H9 (cell line): ENCODE measurements at regions not wholly inside any gene's neighbourhood (a gene's known extent, or its start where the extent isn't known, plus 50 kb on each side); places are given as distances from the start of the nearest gene placed in this dataset.
A peak's percentile ranks its signal among the peaks of the same experiment; 100 is the strongest.

Experiments
- DNase-seq: peaks from one replicate; pipeline ENCODE4 v3.0.0-alpha.2; 2017
- H2AFZ ChIP-seq: one replicate; pipeline ENCODE4 v1.6.1; 2013; ENCODE audit warnings: mild to moderate bottlenecking, low read length, control low read depth, moderate library complexity
- H2AK5ac ChIP-seq: 2 replicates; pipeline ENCODE4 v1.6.1; 2013; ENCODE audit warnings: low read length, control low read depth, mixed read lengths; ENCODE audit not compliant: insufficient read length
- H2BK120ac ChIP-seq: one replicate; pipeline ENCODE4 v1.6.1; 2013; ENCODE audit warnings: low read depth, mild to moderate bottlenecking, low read length, control low read depth, inconsistent platforms; ENCODE audit not compliant: poor library complexity, severe bottlenecking
- H2BK12ac ChIP-seq: 2 replicates; pipeline ENCODE4 v1.6.1; 2013; ENCODE audit warnings: low read length, control low read depth, mixed read lengths, low read depth; ENCODE audit not compliant: insufficient read length
- H2BK15ac ChIP-seq: 2 replicates; pipeline ENCODE4 v1.6.1; 2013; ENCODE audit warnings: low read depth, low read length, control low read depth
- H2BK20ac ChIP-seq: one replicate; pipeline ENCODE4 v1.6.1; 2013; ENCODE audit warnings: low read depth, mild to moderate bottlenecking, low read length, control low read depth, inconsistent platforms; ENCODE audit not compliant: poor library complexity, severe bottlenecking
- H2BK5ac ChIP-seq: 2 replicates; pipeline ENCODE4 v1.6.1; 2013; ENCODE audit warnings: low read length, control low read depth, mixed read lengths; ENCODE audit not compliant: insufficient read length
- H3K14ac ChIP-seq: 2 replicates; pipeline ENCODE4 v1.6.1; 2013; ENCODE audit warnings: low read length, control low read depth; ENCODE audit not compliant: insufficient read depth
- H3K18ac ChIP-seq: 2 replicates; pipeline ENCODE4 v1.6.1; 2013; ENCODE audit warnings: low read depth, mild to moderate bottlenecking, mixed read lengths, low read length, control low read depth; ENCODE audit not compliant: insufficient read length
- H3K23ac ChIP-seq: 2 replicates; pipeline ENCODE4 v1.6.1; 2013; ENCODE audit warnings: low read length, control low read depth, mixed read lengths, low read depth; ENCODE audit not compliant: insufficient read length
- H3K23me2 ChIP-seq: 2 replicates; pipeline ENCODE4 v1.6.1; 2013; ENCODE audit warnings: low read depth, mild to moderate bottlenecking, mixed read lengths, low read length, control low read depth; ENCODE audit not compliant: insufficient read length, poor library complexity, severe bottlenecking
- H3K27ac ChIP-seq: 2 replicates; pipeline ENCODE4 v1.5.1; 2013; ENCODE audit warnings: low read length, control low read depth, mixed read lengths, low read depth; ENCODE audit not compliant: insufficient read length
- H3K27me3 ChIP-seq: 2 replicates; pipeline ENCODE4 v1.6.1; 2013; ENCODE audit warnings: low read length, control low read depth, inconsistent platforms; ENCODE audit not compliant: insufficient read depth
- H3K4ac ChIP-seq: 2 replicates; pipeline ENCODE4 v1.6.1; 2013; ENCODE audit warnings: low read depth, mild to moderate bottlenecking, control low read depth, inconsistent platforms, low read length, moderate library complexity
- H3K4me1 ChIP-seq: 2 replicates; pipeline ENCODE4 v1.6.1; 2013; ENCODE audit warnings: low read length, control low read depth, inconsistent platforms; ENCODE audit not compliant: insufficient read depth
- H3K4me2 ChIP-seq: 2 replicates; pipeline ENCODE4 v1.6.1; 2013; ENCODE audit warnings: low read length, control low read depth, mixed read lengths; ENCODE audit not compliant: insufficient read length, insufficient read depth
- H3K56ac ChIP-seq: 2 replicates; pipeline ENCODE4 v1.6.1; 2013; ENCODE audit warnings: low read depth, mild to moderate bottlenecking, mixed read lengths, low read length, control low read depth; ENCODE audit not compliant: insufficient read length
- H3K79me1 ChIP-seq: 2 replicates; pipeline ENCODE4 v1.6.1; 2013; ENCODE audit warnings: low read depth, mild to moderate bottlenecking, moderate library complexity, low read length, control low read depth, inconsistent platforms; ENCODE audit not compliant: insufficient read depth, poor library complexity, severe bottlenecking
- H3K79me2 ChIP-seq: 2 replicates; pipeline ENCODE4 v1.6.1; 2013; ENCODE audit warnings: low read length, control low read depth, inconsistent platforms; ENCODE audit not compliant: insufficient read depth
- H3K9ac ChIP-seq: 2 replicates; pipeline ENCODE4 v1.6.1; 2013; ENCODE audit warnings: low read length, control low read depth, mixed read lengths; ENCODE audit not compliant: insufficient read length; ENCODE audit errors: extremely low read depth
- H3K9me3 ChIP-seq: one replicate; pipeline ENCODE4 v1.6.1; 2013; ENCODE audit warnings: low read depth, low read length, inconsistent platforms; ENCODE audit not compliant: control insufficient read depth
- H3T11ph ChIP-seq: one replicate; pipeline ENCODE4 v1.6.1; 2013; ENCODE audit warnings: mild to moderate bottlenecking, low read length, control low read depth, inconsistent platforms
- H4K20me1 ChIP-seq: one replicate; pipeline ENCODE4 v1.6.1; 2013; ENCODE audit not compliant: control insufficient read depth, insufficient read length, insufficient read depth
- H4K5ac ChIP-seq: 2 replicates; pipeline ENCODE4 v1.6.1; 2013; ENCODE audit warnings: low read depth, mild to moderate bottlenecking, mixed read lengths, low read length, control low read depth; ENCODE audit not compliant: insufficient read length
- H4K8ac ChIP-seq: replicated peaks from 2 replicates; pipeline ENCODE4 v1.6.1; 2013; ENCODE audit warnings: low read length, control low read depth, mixed read lengths, low read depth; ENCODE audit not compliant: insufficient read length
- H4K91ac ChIP-seq: 2 replicates; pipeline ENCODE4 v1.6.1; 2013; ENCODE audit warnings: low read depth, mild to moderate bottlenecking, moderate library complexity, mixed read lengths, low read length, control low read depth; ENCODE audit not compliant: insufficient read length
- H3K27ac Mint-ChIP-seq, 3 experiments: 2 replicates in 2 of 3; 3 replicates in 1 of 3; pipeline ENCODE4 v1.8.0; 2020 to 2021; ENCODE audit warnings: mixed read lengths in 3 of 3, mild to moderate bottlenecking in 1 of 3, moderate library complexity in 1 of 3
- H3K27me3 Mint-ChIP-seq: 2 replicates; pipeline ENCODE4 v1.8.0; 2021; ENCODE audit warnings: low read depth, mild to moderate bottlenecking, moderate library complexity, mixed read lengths
- H3K36me3 Mint-ChIP-seq, 3 experiments: 2 replicates in 2 of 3; 3 replicates in 1 of 3; pipeline ENCODE4 v1.8.0; 2020 to 2021; ENCODE audit warnings: low read depth in 3 of 3, mixed read lengths in 3 of 3; ENCODE audit not compliant: insufficient read depth in 1 of 3
- H3K4me1 Mint-ChIP-seq, 2 experiments: 2 replicates each; pipeline ENCODE4 v1.8.0; 2020; ENCODE audit warnings: mixed read lengths in 2 of 2
- H3K4me3 Mint-ChIP-seq, 2 experiments: 2 replicates in 1 of 2; 3 replicates in 1 of 2; pipeline ENCODE4 v1.8.0; 2020 to 2021; ENCODE audit warnings: mild to moderate bottlenecking in 2 of 2, mixed read lengths in 2 of 2, moderate library complexity in 1 of 2
- H3K9me3 Mint-ChIP-seq, 2 experiments: 2 replicates in 1 of 2; 3 replicates in 1 of 2; pipeline ENCODE4 v1.8.0; 2020; ENCODE audit warnings: mild to moderate bottlenecking in 2 of 2, mixed read lengths in 2 of 2, moderate library complexity in 1 of 2
- WGBS: extraction: QIAGEN DNeasy Blood & Tissue Kit; methylation state at CpG from one replicate; pipeline ENCODE4 v1.1.7; 2013; ENCODE audit warnings: missing lambda C conversion rate, low lambda C conversion rate, mixed read lengths; ENCODE audit not compliant: insufficient read length; ENCODE audit errors: extremely low coverage; 5-methylcytosine and 5-hydroxymethylcytosine counted together
- TF ChIP-seq, protein P1 (sequence below): fragments of 200-600 bp; sonication (generic); conservative IDR thresholded peaks from 3 replicates; pipeline ENCODE4 v1.8.0; 2021; ENCODE audit warnings: antibody characterized with exemption, mild to moderate bottlenecking

DNA sequence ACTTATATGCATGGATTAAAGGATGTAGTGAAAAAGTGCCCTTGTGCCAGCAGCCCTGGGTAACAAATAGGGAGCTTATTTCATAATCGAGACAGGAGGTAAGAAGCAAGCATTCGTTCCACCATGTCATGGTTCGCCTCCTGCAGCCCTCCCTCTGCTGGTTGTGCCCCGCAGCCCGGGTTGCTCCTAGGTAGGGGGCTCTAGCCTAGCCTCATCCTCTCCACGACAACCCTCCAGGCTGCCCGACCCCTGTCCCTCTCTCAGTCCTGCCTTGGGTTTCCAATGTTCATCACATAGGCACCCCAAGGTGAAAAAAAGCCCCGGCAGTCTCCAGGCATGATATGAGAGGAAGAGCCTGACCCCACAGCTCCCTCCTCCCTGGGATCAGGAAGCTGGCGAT, 75.5 kb upstream of the SYNDIG1 start:
- no peak overlapping the region for H4K5ac ChIP-seq
- H3K9ac ChIP-seq, result no peak overlapping the region
- no peak overlapping the region for H3K27ac Mint-ChIP-seq
- peaks cover 13% of the 10 kb centered on the region for H3K27me3 Mint-ChIP-seq
- TF ChIP-seq, protein P1, sequence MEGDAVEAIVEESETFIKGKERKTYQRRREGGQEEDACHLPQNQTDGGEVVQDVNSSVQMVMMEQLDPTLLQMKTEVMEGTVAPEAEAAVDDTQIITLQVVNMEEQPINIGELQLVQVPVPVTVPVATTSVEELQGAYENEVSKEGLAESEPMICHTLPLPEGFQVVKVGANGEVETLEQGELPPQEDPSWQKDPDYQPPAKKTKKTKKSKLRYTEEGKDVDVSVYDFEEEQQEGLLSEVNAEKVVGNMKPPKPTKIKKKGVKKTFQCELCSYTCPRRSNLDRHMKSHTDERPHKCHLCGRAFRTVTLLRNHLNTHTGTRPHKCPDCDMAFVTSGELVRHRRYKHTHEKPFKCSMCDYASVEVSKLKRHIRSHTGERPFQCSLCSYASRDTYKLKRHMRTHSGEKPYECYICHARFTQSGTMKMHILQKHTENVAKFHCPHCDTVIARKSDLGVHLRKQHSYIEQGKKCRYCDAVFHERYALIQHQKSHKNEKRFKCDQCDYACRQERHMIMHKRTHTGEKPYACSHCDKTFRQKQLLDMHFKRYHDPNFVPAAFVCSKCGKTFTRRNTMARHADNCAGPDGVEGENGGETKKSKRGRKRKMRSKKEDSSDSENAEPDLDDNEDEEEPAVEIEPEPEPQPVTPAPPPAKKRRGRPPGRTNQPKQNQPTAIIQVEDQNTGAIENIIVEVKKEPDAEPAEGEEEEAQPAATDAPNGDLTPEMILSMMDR, result peak; percentile 31; the same call in 2 of the 3 replicates
- no peak overlapping the region for H2AFZ ChIP-seq
- H3K27ac ChIP-seq, result no peak overlapping the region
- no peak overlapping the region for H3K56ac ChIP-seq
- H3T11ph ChIP-seq, result no peak overlapping the region
- no peak overlapping the region for H3K4me2 ChIP-seq
- H4K8ac ChIP-seq, result no peak overlapping the region
- no peaks in the 10 kb centered on the region for H3K27me3 ChIP-seq
- no peak overlapping the region for H2BK5ac ChIP-seq
- peaks cover 0 to 6% (median 3%) of the 10 kb centered on the region in 3 experiments; a peak in 2 of 7 replicates for H3K36me3 Mint-ChIP-seq
- no peak overlapping the region for H4K91ac ChIP-seq
- no peaks in the 10 kb centered on the region for H3K79me1 ChIP-seq
- H3K23ac ChIP-seq, result no peak overlapping the region
- no peak overlapping the region for H2BK12ac ChIP-seq
- no peak overlapping the region for H3K4ac ChIP-seq
- H3K4me1 Mint-ChIP-seq, result peaks cover 11 to 15% of the 10 kb centered on the region in 2 experiments
- no peak overlapping the region for H2BK120ac ChIP-seq
- no peak overlapping the region for H2BK15ac ChIP-seq
- H3K23me2 ChIP-seq, result no peaks in the 10 kb centered on the region
- no CpG with 5 or more reads among the region's 9 CpGs for WGBS
- H3K4me3 Mint-ChIP-seq, result no peak overlapping the region
- no peaks in the 10 kb centered on the region for H4K20me1 ChIP-seq
- H3K9me3 Mint-ChIP-seq, result peaks cover 13 to 18% of the 10 kb centered on the region in 2 experiments
- no peaks in the 10 kb centered on the region for H3K9me3 ChIP-seq
- no peak overlapping the region for H2BK20ac ChIP-seq
- H3K4me1 ChIP-seq, result no peaks in the 10 kb centered on the region
- no peak overlapping the region for H3K14ac ChIP-seq
- H3K79me2 ChIP-seq, result no peaks in the 10 kb centered on the region
- no peak overlapping the region for H3K18ac ChIP-seq
- DNase-seq, result peak; percentile 48
- no peak overlapping the region for H2AK5ac ChIP-seq
